Hepatocyte (in vitro differentiated cells): ENCODE measurements at regions not wholly inside any gene's neighbourhood (a gene's known extent, or its start where the extent isn't known, plus 50 kb on each side); places are given as distances from the start of the nearest gene placed in this dataset.

Experiments
- DNase-seq: peaks from one replicate; pipeline ENCODE4 v3.0.0-alpha.2; 2016; ENCODE audit warnings: low spot score
- H2AFZ ChIP-seq: fragments of 200-600 bp; sonication (generic); 2 replicates; pipeline ENCODE4 v1.6.0; 2016; ENCODE audit warnings: antibody characterized with exemption, mild to moderate bottlenecking
- H3K27ac ChIP-seq: fragments of 200-600 bp; sonication (generic); 2 replicates; pipeline ENCODE4 v1.5.1; 2016; ENCODE audit warnings: mild to moderate bottlenecking
- H3K27me3 ChIP-seq: fragments of 200-600 bp; sonication (generic); 2 replicates; pipeline ENCODE4 v1.6.1; 2016
- H3K36me3 ChIP-seq: fragments of 200-600 bp; sonication (generic); replicated peaks from 2 replicates; pipeline ENCODE4 v1.5.1; 2016; ENCODE audit warnings: low read depth; ENCODE audit not compliant: insufficient read depth
- H3K4me1 ChIP-seq: fragments of 200-600 bp; sonication (generic); 2 replicates; pipeline ENCODE4 v1.5.1; 2016; ENCODE audit warnings: mild to moderate bottlenecking, moderate library complexity; ENCODE audit not compliant: insufficient read depth
- H3K4me2 ChIP-seq: fragments of 200-600 bp; sonication (generic); 2 replicates; pipeline ENCODE4 v1.6.0; 2016
- H3K4me3 ChIP-seq: fragments of 200-600 bp; sonication (generic); 2 replicates; pipeline ENCODE4 v1.5.1; 2016; ENCODE audit warnings: mild to moderate bottlenecking
- H3K79me2 ChIP-seq: fragments of 200-600 bp; sonication (generic); 2 replicates; pipeline ENCODE4 v1.6.0; 2017; ENCODE audit warnings: mild to moderate bottlenecking
- H3K9me2 ChIP-seq: fragments of 200-600 bp; sonication (generic); replicated peaks from 2 replicates; pipeline ENCODE4 v1.6.0; 2017; ENCODE audit warnings: mild to moderate bottlenecking; ENCODE audit not compliant: insufficient read depth
- H3K9me3 ChIP-seq: fragments of 200-600 bp; sonication (generic); 2 replicates; pipeline ENCODE4 v1.5.1; 2016; ENCODE audit warnings: low read depth, mild to moderate bottlenecking
- H4K20me1 ChIP-seq: fragments of 200-600 bp; sonication (generic); 2 replicates; pipeline ENCODE4 v1.6.0; 2016; ENCODE audit warnings: mild to moderate bottlenecking; ENCODE audit not compliant: insufficient read depth, poor library complexity, severe bottlenecking
- EZH2 ChIP-seq: fragments of 200-600 bp; sonication (generic); IDR thresholded peaks from 2 replicates; pipeline ENCODE4 v1.6.1; 2016; ENCODE audit warnings: antibody characterized with exemption, mild to moderate bottlenecking, borderline replicate concordance
- EZH2phosphoT487 ChIP-seq: fragments of 200-600 bp; sonication (generic); IDR thresholded peaks from one replicate; pipeline ENCODE4 v1.6.1; 2018; ENCODE audit warnings: antibody characterized with exemption, mild to moderate bottlenecking, low read depth, moderate library complexity; ENCODE audit not compliant: unreplicated experiment, severe bottlenecking
- WGBS: methylation state at CpG from one replicate; pipeline ENCODE4 v1.1.6; 2016; ENCODE audit warnings: low lambda C conversion rate; ENCODE audit errors: missing lambda C conversion rate; 5-methylcytosine and 5-hydroxymethylcytosine counted together
- TF ChIP-seq, protein P1 (sequence below): fragments of 200-600 bp; sonication (generic); IDR thresholded peaks from 2 replicates; pipeline ENCODE4 v1.5.1; 2016; ENCODE audit warnings: antibody characterized with exemption, mild to moderate bottlenecking; ENCODE audit not compliant: poor library complexity

DNA sequence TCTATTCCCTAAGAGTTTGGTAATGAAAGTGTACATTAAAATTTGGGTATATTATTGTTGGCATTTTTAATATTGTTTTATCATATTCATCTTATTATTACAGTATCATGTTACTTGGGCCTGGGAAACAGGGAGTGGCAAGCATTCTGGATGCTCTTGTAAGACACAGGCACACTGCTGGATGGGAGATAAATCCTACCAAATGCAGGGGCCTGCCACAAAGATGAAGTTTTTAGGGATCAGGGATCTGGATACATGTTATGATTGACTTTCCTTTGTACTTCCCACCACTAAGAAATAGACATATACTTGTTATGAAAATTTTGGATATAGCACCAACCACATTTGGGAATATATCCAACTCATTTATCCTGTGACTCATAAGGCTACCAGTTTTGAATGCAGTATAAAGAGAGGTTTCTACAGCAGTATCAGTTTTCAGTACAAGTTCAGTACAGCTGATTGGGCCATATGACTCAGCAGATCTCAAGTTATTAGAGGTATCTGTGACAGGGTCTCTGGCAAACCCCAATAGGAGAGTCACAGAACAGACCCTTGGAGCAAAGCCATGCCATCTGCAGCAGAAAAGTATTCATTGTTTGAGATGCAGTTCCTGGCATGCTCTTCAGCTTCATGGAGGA lies 360.1 kb downstream of the DMAC1 start:
- Histone ChIP-seq H3K4me3 (no peak overlapping the region), H3K4me2 (no peak overlapping the region), H3K27me3 (no peaks in the 10 kb centered on the region), H3K4me1 (no peaks in the 10 kb centered on the region), H2AFZ (no peak overlapping the region), H3K9me2 (no peaks in the 10 kb centered on the region), H3K36me3 (no peaks in the 10 kb centered on the region), H3K27ac (no peak overlapping the region), H3K9me3 (no peaks in the 10 kb centered on the region), H4K20me1 (no peaks in the 10 kb centered on the region), H3K79me2 (no peaks in the 10 kb centered on the region)
- no peak for DNase-seq
- TF ChIP-seq EZH2phosphoT487 (no peak), EZH2 (no peak)
- TF ChIP-seq, protein P1, sequence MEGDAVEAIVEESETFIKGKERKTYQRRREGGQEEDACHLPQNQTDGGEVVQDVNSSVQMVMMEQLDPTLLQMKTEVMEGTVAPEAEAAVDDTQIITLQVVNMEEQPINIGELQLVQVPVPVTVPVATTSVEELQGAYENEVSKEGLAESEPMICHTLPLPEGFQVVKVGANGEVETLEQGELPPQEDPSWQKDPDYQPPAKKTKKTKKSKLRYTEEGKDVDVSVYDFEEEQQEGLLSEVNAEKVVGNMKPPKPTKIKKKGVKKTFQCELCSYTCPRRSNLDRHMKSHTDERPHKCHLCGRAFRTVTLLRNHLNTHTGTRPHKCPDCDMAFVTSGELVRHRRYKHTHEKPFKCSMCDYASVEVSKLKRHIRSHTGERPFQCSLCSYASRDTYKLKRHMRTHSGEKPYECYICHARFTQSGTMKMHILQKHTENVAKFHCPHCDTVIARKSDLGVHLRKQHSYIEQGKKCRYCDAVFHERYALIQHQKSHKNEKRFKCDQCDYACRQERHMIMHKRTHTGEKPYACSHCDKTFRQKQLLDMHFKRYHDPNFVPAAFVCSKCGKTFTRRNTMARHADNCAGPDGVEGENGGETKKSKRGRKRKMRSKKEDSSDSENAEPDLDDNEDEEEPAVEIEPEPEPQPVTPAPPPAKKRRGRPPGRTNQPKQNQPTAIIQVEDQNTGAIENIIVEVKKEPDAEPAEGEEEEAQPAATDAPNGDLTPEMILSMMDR, result no peak

DNA sequence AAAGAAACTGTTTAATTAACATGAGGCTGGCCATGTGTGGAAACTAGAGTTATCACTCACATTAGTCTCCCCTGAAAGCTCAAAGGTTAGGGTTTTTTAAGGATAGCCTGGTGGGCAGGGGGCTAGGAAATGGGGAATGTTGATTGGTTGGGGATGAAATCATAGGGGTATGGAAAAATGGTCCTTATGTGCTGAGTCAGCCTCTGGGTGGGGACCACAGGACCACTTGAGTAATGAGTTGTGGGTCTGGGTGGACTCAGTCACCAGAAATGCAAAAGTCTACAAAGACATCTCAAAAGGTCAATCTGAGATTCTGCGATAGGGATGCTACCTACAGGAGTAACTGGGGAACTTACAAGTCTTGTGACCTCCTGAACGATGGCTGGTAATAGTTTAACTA lies 362.8 kb downstream of the DMAC1 start:
- Histone ChIP-seq H3K4me3 (no peak overlapping the region), H3K36me3 (no peaks in the 10 kb centered on the region), H2AFZ (no peak overlapping the region), H3K4me1 (no peaks in the 10 kb centered on the region), H3K79me2 (no peaks in the 10 kb centered on the region), H3K9me3 (peaks cover 7% of the 10 kb centered on the region), H3K9me2 (no peaks in the 10 kb centered on the region), H3K4me2 (no peak overlapping the region), H3K27ac (no peak overlapping the region), H4K20me1 (no peaks in the 10 kb centered on the region), H3K27me3 (no peaks in the 10 kb centered on the region)
- no peak for TF ChIP-seq EZH2phosphoT487
- TF ChIP-seq EZH2, result no peak
- TF ChIP-seq, protein P1, result no peak
- WGBS, result 96% methylated on average over 2 of the region's 2 CpGs
- DNase-seq, result no peak

DNA sequence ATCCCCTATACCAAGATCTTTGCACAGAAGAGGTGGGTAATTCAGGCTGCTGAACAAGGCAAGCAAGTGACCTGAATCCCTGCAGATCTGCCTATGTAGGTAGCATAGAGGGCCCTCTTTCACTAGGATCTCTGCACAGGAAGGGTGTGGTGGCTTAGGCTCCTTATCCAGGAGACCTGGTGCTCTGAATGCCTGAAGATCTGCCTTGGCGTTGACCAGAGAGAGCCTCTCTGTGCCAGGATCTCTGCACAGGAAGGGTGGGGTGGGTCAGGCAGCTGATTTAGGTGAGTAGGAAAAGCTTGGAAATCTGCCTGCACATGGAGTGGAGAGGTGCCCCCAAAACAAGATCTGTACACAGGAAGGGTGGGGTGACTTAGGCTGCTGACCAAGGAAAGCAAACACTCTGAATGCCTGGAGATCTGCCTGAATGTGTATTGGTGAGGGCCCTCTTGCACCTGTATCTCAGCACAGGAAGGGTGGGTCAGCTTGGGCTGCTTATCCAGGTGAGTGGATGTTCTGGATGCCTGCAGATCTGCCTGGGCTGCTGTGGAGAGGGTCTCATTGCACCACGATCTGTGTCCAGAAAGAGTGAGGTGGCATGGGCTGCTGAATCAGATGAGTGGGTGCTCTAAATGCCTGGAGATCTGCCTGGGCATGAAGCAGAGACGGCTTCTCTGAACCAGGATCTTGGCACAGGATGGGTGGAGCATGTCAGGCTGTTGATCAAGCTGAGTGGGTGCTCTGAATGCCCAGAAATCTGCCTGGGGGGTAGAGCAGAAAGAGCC lies 365.9 kb downstream of the DMAC1 start:
- H3K9me3 ChIP-seq, result peaks cover 7% of the 10 kb centered on the region
- 84% methylated on average over 3 of the region's 3 CpGs for WGBS
- no peak for DNase-seq
- no peaks in the 10 kb centered on the region for H3K4me1 ChIP-seq
- H3K79me2 ChIP-seq, result no peaks in the 10 kb centered on the region
- TF ChIP-seq EZH2phosphoT487 (no peak), EZH2 (no peak)
- TF ChIP-seq, protein P1, result no peak
- no peaks in the 10 kb centered on the region for H4K20me1 ChIP-seq
- H3K27ac ChIP-seq, result no peak overlapping the region
- H3K36me3 ChIP-seq, result no peaks in the 10 kb centered on the region
- H3K4me2 ChIP-seq, result no peak overlapping the region
- no peak overlapping the region for H3K4me3 ChIP-seq
- H3K9me2 ChIP-seq, result no peaks in the 10 kb centered on the region
- no peaks in the 10 kb centered on the region for H3K27me3 ChIP-seq
- H2AFZ ChIP-seq, result no peak overlapping the region
